Colonic mucosa (tissue), 4 donors: ENCODE measurements at regions not wholly inside any gene's neighbourhood (a gene's known extent, or its start where the extent isn't known, plus 50 kb on each side); places are given as distances from the start of the nearest gene placed in this dataset.

Experiments
- DNase-seq: peaks from one replicate; pipeline ENCODE4 v3.0.0-alpha.2; 2020
- H3K27ac ChIP-seq: fragments of 200-600 bp; one replicate; pipeline ENCODE4 v1.8.0; 2021
- H3K27me3 ChIP-seq: fragments of 200-600 bp; one replicate; pipeline ENCODE4 v1.8.0; 2021
- H3K36me3 ChIP-seq: fragments of 200-600 bp; one replicate; pipeline ENCODE4 v1.8.0; 2021
- H3K4me1 ChIP-seq: fragments of 200-600 bp; one replicate; pipeline ENCODE4 v1.8.0; 2021; ENCODE audit warnings: mild to moderate bottlenecking
- H3K4me3 ChIP-seq: fragments of 200-600 bp; one replicate; pipeline ENCODE4 v1.8.0; 2021
- H3K9ac ChIP-seq, 2 donors: one replicate each; pipeline ENCODE4 v1.7.0; 2013; ENCODE audit warnings: control low read depth in 2 of 2, low read depth in 2 of 2, low read length in 2 of 2
- H3K9me3 ChIP-seq: fragments of 200-600 bp; one replicate; pipeline ENCODE4 v1.8.0; 2021
- intact Hi-C: fragments of 100-400 bp; cut with DNase I; formaldehyde crosslinking; loops from one replicate; pipeline ENCODE4 v1.14.1; 2022
- TF ChIP-seq, protein P1 (sequence below): fragments of 200-600 bp; IDR thresholded peaks from one replicate; pipeline ENCODE4 v1.8.0; 2022; ENCODE audit warnings: antibody characterized with exemption, mild to moderate bottlenecking
- donor health status: healthy.
- donor health status: DM: no; HTN: no; CAD: no.
- donor health status: DM: no; HTN: no; CAD: no.

- H3K4me3 ChIP-seq, result no peak overlapping the region
- H3K9ac ChIP-seq, result no peak overlapping the region
- H3K27me3 ChIP-seq, result no peaks in the 10 kb centered on the region
- no peaks in the 10 kb centered on the region for H3K36me3 ChIP-seq
- H3K9me3 ChIP-seq, result no peaks in the 10 kb centered on the region
- TF ChIP-seq, protein P1, sequence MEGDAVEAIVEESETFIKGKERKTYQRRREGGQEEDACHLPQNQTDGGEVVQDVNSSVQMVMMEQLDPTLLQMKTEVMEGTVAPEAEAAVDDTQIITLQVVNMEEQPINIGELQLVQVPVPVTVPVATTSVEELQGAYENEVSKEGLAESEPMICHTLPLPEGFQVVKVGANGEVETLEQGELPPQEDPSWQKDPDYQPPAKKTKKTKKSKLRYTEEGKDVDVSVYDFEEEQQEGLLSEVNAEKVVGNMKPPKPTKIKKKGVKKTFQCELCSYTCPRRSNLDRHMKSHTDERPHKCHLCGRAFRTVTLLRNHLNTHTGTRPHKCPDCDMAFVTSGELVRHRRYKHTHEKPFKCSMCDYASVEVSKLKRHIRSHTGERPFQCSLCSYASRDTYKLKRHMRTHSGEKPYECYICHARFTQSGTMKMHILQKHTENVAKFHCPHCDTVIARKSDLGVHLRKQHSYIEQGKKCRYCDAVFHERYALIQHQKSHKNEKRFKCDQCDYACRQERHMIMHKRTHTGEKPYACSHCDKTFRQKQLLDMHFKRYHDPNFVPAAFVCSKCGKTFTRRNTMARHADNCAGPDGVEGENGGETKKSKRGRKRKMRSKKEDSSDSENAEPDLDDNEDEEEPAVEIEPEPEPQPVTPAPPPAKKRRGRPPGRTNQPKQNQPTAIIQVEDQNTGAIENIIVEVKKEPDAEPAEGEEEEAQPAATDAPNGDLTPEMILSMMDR, result no peak
- no peak for DNase-seq
- no peaks in the 10 kb centered on the region for H3K4me1 ChIP-seq
- no peak overlapping the region for H3K27ac ChIP-seq
- intact Hi-C loops, result no loop called here
Measured at GRCh38 chr18:40453903-40454302, 1501.1 kb upstream of the PIK3C3 start.

DNA sequence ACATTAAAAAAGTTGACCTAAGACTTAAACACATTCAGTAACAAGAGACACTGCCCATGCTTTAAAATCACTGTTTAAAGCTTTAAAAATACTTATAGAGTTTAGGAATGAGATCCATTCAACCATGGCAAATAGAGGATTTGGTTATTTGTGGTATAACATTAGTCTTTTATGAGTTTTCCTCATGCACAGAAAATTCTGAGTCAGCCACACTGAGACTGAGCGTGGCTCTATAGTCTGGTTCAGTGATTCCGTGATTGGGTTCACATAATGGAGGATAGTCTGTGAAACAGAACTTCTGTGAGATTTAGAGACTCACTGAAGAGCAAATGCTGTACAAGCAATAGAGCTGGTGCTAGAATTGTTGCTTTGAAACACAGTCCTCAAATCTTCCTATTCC, 1502.4 kb upstream of the PIK3C3 start:
- Histone ChIP-seq H3K27me3 (no peaks in the 10 kb centered on the region), H3K4me3 (no peak overlapping the region), H3K9me3 (no peaks in the 10 kb centered on the region), H3K27ac (no peak overlapping the region), H3K4me1 (no peaks in the 10 kb centered on the region), H3K36me3 (no peaks in the 10 kb centered on the region), H3K9ac (no peak overlapping the region)
- intact Hi-C loops, result no loop called here
- DNase-seq, result no peak
- TF ChIP-seq, protein P1, result no peak

DNA sequence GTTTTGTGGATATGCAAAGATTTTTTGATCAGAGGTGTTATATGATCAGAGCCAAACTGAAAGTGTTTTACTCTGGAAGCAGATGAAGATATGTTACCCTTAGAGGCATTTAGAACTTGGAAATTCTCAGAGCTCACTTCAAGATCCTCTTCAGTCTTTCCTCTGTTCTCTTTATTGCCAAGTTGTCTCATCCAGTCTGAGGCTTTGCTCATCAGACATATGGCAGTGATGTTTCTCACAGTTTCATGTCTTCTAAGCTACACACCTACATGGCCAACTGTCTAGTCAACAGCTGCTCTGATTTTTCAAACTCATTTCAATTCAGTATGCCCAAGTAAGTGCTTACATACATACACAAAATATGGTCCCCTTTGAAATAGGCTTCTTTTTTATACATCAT, 1504.3 kb upstream of the PIK3C3 start:
- Histone ChIP-seq H3K4me1 (no peaks in the 10 kb centered on the region), H3K36me3 (no peaks in the 10 kb centered on the region), H3K4me3 (no peak overlapping the region), H3K9ac (no peak overlapping the region), H3K27ac (no peak overlapping the region), H3K27me3 (no peaks in the 10 kb centered on the region), H3K9me3 (no peaks in the 10 kb centered on the region)
- no peak for DNase-seq
- TF ChIP-seq, protein P1, result no peak
- intact Hi-C loops, result no loop called here

GRCh38 chr18:40447820-40448219, 1507.2 kb upstream of the PIK3C3 start:
- Histone ChIP-seq H3K4me3 (no peak overlapping the region), H3K27ac (no peak overlapping the region), H3K27me3 (no peaks in the 10 kb centered on the region), H3K9me3 (no peaks in the 10 kb centered on the region), H3K4me1 (no peaks in the 10 kb centered on the region), H3K9ac (no peak overlapping the region), H3K36me3 (no peaks in the 10 kb centered on the region)
- no peak for DNase-seq
- intact Hi-C loops, result no loop called here
- TF ChIP-seq, protein P1, result no peak

GRCh38 chr18:40440088-40440487, 1514.9 kb upstream of the PIK3C3 start:
- no peak for DNase-seq
- no peaks in the 10 kb centered on the region for H3K9me3 ChIP-seq
- no peaks in the 10 kb centered on the region for H3K27me3 ChIP-seq
- TF ChIP-seq, protein P1, result no peak
- H3K9ac ChIP-seq, result no peak overlapping the region
- intact Hi-C loops, result no loop called here
- H3K4me1 ChIP-seq, result no peaks in the 10 kb centered on the region
- no peak overlapping the region for H3K27ac ChIP-seq
- no peak overlapping the region for H3K4me3 ChIP-seq
- no peaks in the 10 kb centered on the region for H3K36me3 ChIP-seq

GRCh38 chr18:40437517-40437916, 1517.5 kb upstream of the PIK3C3 start:
- Histone ChIP-seq H3K9ac (no peak overlapping the region), H3K4me3 (no peak overlapping the region), H3K4me1 (no peaks in the 10 kb centered on the region), H3K27ac (no peak overlapping the region), H3K27me3 (no peaks in the 10 kb centered on the region), H3K9me3 (no peaks in the 10 kb centered on the region), H3K36me3 (no peaks in the 10 kb centered on the region)
- intact Hi-C loops, result no loop called here
- TF ChIP-seq, protein P1, result no peak
- DNase-seq, result no peak
